Ramos (cell line): ENCODE measurements at regions not wholly inside any gene's neighbourhood (a gene's known extent, or its start where the extent isn't known, plus 50 kb on each side); places are given as distances from the start of the nearest gene placed in this dataset.
"Not testable (repeated sequence)": the region's sequence is repeated elsewhere in the genome, so short reads cannot be mapped to it uniquely, and the experiment has no call there.

ENCODE experiments used
- in situ Hi-C: fragments of 300-500 bp; cut with MboI; formaldehyde crosslinking; loops from one replicate; pipeline ENCODE4 v1.14.3; 2022; ENCODE audit warnings: low sequenced_read_pairs; ENCODE audit not compliant: unreplicated experiment

- in situ Hi-C loops = no loop called here
Observed at GRCh38 chr5:91315701-91316100, 67.4 kb downstream of the ARRDC3 start.

DNA sequence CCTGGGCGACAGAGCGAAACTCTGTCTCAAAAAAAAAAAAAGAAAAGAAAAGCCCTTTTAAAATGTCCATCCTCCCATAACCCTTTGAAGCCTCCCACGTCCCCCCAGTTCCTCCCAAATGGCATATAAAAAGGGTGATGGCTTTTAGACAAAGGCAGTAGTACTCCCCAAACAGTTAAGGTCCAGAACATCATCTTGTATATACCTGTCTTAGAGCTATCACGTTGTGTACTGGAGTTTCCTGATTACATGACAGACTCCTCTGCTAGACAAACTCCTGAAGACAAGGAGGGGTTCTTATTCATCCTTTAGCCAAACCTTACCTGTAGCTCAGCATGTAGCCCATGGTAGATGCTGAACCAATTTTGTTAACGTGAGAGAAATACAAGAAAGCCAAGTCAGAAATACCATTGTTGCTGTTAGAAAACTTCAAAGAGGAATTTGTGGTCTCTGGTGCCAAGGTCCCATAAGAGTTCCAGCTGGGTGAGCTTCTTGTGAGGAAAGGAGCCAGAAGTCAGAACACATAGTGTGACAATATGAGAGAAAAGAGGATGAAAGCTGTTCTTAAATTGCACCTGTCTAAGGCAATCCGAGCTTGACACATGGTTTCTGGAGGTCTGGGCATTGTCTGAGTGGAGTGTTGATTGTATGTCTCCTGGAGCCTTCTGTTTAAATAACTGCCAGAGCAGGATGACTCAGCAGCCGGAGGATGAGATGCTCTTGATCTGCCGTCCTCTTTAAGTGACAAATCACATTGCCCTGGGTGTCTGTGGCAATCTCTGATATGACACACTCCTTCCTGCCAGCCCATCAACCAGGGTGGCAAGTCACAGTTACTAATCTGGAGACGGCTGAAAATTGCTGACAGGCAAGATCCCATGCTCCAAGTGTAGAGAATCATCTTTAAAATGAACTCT is 69.1 kb downstream of the ARRDC3 start:
- in situ Hi-C loops = no loop called here

GRCh38 chr5:91312698-91313097 is 70.4 kb downstream of the ARRDC3 start:
- in situ Hi-C loops = no loop called here

GRCh38 chr5:91311697-91312501 is 71.2 kb downstream of the ARRDC3 start:
- in situ Hi-C loops = no loop called here

- in situ Hi-C loops = no loop called here
Observed at GRCh38 chr5:91311168-91311696, 71.9 kb downstream of the ARRDC3 start.

GRCh38 chr5:91308157-91308556 is 75.0 kb downstream of the ARRDC3 start:
- in situ Hi-C loops = not testable (repeated sequence)

GRCh38 chr5:91307048-91307447 is 76.1 kb downstream of the ARRDC3 start:
- in situ Hi-C loops = no loop called here

GRCh38 chr5:91306497-91306896 is 76.6 kb downstream of the ARRDC3 start:
- in situ Hi-C loops = no loop called here

GRCh38 chr5:91305640-91306039 is 77.5 kb downstream of the ARRDC3 start:
- in situ Hi-C loops = no loop called here

- in situ Hi-C loops = not testable (repeated sequence)
Observed at GRCh38 chr5:91304015-91304414, 79.1 kb downstream of the ARRDC3 start.

DNA sequence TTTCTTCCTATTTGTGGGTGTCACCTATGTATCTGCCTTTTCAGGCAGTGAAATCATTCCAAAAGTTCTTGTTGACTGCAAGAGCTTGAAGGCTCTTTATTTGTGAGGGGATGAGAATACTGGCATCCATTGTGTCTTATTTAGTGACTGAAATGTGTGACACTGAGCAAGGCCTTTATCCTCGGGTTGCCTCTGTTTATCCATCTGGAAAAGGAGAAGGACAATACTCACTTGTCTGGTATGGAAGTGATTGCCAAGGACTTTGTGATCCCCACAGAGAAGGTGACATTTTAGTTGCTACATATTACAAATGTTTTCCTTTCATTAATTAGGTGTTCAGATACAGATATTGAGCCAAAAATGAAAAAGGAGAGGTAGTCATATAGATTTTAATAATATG is 80.2 kb downstream of the ARRDC3 start:
- in situ Hi-C loops = no loop called here

GRCh38 chr5:91302305-91302704 is 80.8 kb downstream of the ARRDC3 start:
- in situ Hi-C loops = no loop called here

DNA sequence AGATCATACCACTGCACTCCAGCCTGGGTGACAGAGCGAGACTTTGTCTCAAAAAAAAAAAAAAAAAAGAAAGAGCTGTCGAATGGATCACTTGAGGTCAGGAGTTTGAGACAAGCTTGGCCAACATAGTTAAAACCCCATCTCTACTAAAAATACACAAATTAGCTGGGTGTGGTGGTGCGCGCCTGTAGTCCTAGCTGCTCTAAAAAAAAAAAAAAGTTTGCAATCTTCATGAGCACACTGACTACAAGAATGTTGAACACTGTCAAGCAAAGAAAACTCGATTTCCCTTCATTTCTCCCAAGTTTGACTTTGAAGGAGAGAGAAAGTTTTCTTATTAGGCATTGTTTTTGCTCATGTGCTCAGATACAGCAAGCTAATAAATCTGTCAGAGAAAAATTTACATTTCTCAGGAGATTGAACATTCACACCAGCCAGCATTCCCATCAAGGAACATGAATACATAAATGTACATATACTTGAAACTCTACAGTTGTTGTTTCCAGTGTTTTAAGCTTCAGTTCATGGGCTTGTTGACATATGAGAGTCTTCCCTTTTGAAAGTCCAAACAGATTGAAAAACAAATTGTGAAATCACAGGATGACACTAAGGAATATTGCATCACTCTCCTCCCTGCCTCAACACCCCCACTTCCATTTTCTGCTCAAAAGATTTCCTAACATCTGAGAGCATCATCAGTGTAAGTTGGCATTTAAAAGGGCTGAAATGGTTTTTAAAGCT is 81.8 kb downstream of the ARRDC3 start:
- in situ Hi-C loops = no loop called here

DNA sequence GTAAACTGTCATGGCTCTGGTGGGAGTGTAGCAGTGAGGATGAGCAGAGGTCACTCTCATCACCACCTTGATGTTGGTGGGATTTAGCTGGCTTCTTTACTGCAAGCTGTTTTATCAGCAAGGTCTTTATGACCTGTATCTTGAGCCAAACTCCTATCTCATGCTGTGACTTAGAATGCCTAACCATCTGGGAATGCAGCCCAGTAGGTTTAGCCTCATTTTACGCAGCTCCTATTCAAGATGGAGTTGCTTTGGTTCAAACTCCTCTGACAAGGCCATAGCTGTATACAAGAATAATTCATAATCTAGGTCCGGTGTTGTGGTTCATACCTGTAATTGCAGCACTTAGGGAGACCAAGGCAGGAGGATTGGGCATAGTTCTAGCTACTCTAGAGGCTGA is 85.1 kb downstream of the ARRDC3 start:
- in situ Hi-C loops = no loop called here

DNA sequence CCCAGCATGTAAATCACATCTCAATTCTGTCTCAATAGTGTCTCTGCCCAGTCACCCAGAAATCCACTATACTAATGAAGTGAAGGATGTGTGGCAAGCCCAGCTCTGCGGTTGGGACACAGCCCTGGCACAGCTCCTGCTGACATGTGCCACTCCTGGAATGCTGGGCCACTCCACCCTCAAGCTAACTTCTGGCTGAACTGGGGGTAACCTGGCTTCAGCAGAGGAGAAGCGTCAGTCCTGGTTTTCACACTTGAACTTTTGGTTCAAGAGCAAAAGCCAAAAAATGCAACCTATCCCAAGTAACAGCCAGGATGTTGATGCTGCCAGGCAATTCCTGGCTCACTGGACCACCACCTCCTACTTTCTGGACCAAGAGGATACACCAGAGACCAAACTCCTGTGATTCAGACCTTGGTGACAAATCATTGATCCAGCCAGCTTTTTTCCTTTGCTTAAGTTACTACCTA is 86.4 kb downstream of the ARRDC3 start:
- in situ Hi-C loops = no loop called here

GRCh38 chr5:91296102-91296501 is 87.0 kb downstream of the ARRDC3 start:
- in situ Hi-C loops = not testable (repeated sequence)

DNA sequence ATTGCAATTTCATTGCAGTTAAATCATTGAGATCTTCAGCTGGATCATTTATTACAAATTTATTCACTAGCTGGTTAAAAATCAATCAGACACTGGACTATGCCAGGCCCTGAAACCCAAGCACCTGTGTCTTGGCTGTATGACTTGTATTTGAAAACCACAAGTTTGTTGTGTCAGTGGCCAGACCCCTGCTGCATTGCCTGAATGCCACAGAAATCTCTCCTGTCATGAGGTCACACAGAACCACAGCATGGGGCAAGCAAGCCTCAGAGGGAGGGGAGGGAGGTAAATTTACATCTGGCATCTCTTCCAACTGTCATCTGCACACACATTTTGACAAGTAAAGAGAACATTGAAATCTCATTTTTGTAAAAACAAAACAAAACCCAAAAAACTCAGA is 90.0 kb downstream of the ARRDC3 start:
- in situ Hi-C loops = no loop called here

DNA sequence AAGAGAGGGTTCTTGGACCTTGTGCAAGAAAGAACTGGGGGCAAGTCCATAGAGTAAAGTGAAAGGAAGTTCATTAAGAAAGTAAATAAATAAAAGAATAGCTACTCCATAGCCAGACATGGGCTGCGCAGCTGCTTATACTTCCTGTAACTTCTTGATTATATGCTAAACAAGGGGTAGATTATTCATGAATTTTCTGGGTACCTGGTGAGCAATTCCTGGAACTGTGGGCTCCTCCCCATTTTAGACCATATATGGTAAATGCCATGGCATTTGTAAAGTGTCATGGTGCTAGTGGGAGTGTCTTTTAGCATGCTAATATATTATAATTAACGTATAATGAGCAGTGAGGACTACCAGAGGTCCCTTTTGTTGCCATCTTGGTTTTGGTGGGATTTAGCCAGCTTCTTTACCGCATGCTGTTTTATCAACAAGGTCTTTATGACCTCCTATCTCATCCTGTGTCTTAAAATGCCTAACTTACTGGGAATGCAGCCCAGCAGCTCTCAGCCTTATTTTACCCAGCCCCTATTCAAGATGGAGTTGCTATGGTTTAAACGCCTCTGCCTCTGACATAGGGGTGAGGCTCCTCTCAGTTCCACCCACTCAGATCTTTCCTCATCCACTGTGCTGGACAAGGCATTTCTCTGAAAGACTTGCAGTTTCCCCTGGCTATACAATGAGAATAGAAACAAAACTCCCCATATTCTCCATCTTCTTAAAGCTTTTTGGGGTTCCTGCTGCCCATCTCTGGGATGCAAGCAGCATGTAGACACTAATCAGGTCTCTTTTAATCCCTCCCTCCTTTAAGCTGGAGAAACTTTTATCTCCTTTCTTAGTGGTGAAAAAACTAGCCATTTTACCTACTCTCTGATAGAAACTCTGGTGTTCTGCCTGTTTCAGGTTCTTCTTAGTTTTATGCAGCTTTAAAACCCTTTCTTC is 91.2 kb downstream of the ARRDC3 start:
- in situ Hi-C loops = no loop called here
